ENCODE measurements at regions not wholly inside any gene's neighbourhood (a gene's known extent, or its start where the extent isn't known, plus 50 kb on each side); places are given as distances from the start of the nearest gene placed in this dataset.

- Histone ChIP-seq H3K9me2 (ENCODE audit: insufficient read depth, low read length) (no peaks in the 10 kb centered on the region), H3K27ac (ENCODE audit: low read depth, low read length, poor library complexity, severe bottlenecking) (no peak overlapping the region), H3K79me2 (ENCODE audit: insufficient read depth, low read depth, low read length) (no peaks in the 10 kb centered on the region), H4K20me1 (ENCODE audit: insufficient read depth, low read length) (no peaks in the 10 kb centered on the region), H3K4me2 (ENCODE audit: low read length) (no peak overlapping the region), H2AFZ (ENCODE audit: low read length) (no peak overlapping the region), H3K9me3 (ENCODE audit: low read length) (no peaks in the 10 kb centered on the region), H3K36me3 (ENCODE audit: insufficient read depth, low read length) (no peaks in the 10 kb centered on the region), H3K4me3 (ENCODE audit: low read depth, low read length, poor library complexity, severe bottlenecking) (no peak overlapping the region), H3K4me1 (ENCODE audit: insufficient read depth, low read length, poor library complexity, severe bottlenecking) (no peaks in the 10 kb centered on the region)
- intact Hi-C loops (cut with micrococcal nuclease; ENCODE audit: unreplicated experiment), result no loop called here
- no peak for TF ChIP-seq EZH2phosphoT487 (IDR thresholded peaks at IDR 0.05; ENCODE audit: borderline replicate concordance, low read depth, low read length)
- no peak for TF ChIP-seq CTCF (conservative IDR thresholded peaks at IDR 0.05; ENCODE audit: low read length)
- ChIA-PET CTCF (ENCODE audit: unreplicated experiment) (no interaction called here), POLR2A (no interaction called here)
- BruUV-seq (replicated peaks), result no TSS peak
- DNase-seq (ENCODE audit: low spot score), result no peak
Observed at GRCh38 chr7:32163141-32163806, 93.1 kb upstream of the PDE1C start.

- Histone ChIP-seq H3K9me2 (ENCODE audit: insufficient read depth, low read length) (no peaks in the 10 kb centered on the region), H4K20me1 (ENCODE audit: insufficient read depth, low read length) (no peaks in the 10 kb centered on the region), H3K4me1 (ENCODE audit: insufficient read depth, low read length, poor library complexity, severe bottlenecking) (no peaks in the 10 kb centered on the region), H3K4me3 (ENCODE audit: low read depth, low read length, poor library complexity, severe bottlenecking) (no peak overlapping the region), H3K79me2 (ENCODE audit: insufficient read depth, low read depth, low read length) (no peaks in the 10 kb centered on the region), H3K27ac (ENCODE audit: low read depth, low read length, poor library complexity, severe bottlenecking) (no peak overlapping the region), H2AFZ (ENCODE audit: low read length) (no peak overlapping the region), H3K9me3 (ENCODE audit: low read length) (no peaks in the 10 kb centered on the region), H3K36me3 (ENCODE audit: insufficient read depth, low read length) (no peaks in the 10 kb centered on the region), H3K4me2 (ENCODE audit: low read length) (no peak overlapping the region)
- no peak for DNase-seq (ENCODE audit: low spot score)
- no TSS peak for BruUV-seq (replicated peaks)
- CTCF ChIA-PET (ENCODE audit: unreplicated experiment), result no interaction called here
- POLR2A ChIA-PET, result no interaction called here
- TF ChIP-seq CTCF (conservative IDR thresholded peaks at IDR 0.05; ENCODE audit: low read length) (no peak), EZH2phosphoT487 (IDR thresholded peaks at IDR 0.05; ENCODE audit: borderline replicate concordance, low read depth, low read length) (no peak)
- intact Hi-C loops (cut with micrococcal nuclease; ENCODE audit: unreplicated experiment), result no loop called here
Observed at GRCh38 chr7:32161708-32162107, 91.5 kb upstream of the PDE1C start.

GRCh38 chr7:32158751-32159745 is 88.8 kb upstream of the PDE1C start:
- Histone ChIP-seq H3K4me1 (ENCODE audit: insufficient read depth, low read length, poor library complexity, severe bottlenecking) (no peaks in the 10 kb centered on the region), H2AFZ (ENCODE audit: low read length) (no peak overlapping the region), H3K9me2 (ENCODE audit: insufficient read depth, low read length) (no peaks in the 10 kb centered on the region), H3K4me3 (ENCODE audit: low read depth, low read length, poor library complexity, severe bottlenecking) (no peak overlapping the region), H3K9me3 (ENCODE audit: low read length) (no peaks in the 10 kb centered on the region), H4K20me1 (ENCODE audit: insufficient read depth, low read length) (no peaks in the 10 kb centered on the region), H3K79me2 (ENCODE audit: insufficient read depth, low read depth, low read length) (no peaks in the 10 kb centered on the region), H3K4me2 (ENCODE audit: low read length) (no peak overlapping the region), H3K36me3 (ENCODE audit: insufficient read depth, low read length) (no peaks in the 10 kb centered on the region), H3K27ac (ENCODE audit: low read depth, low read length, poor library complexity, severe bottlenecking) (no peak overlapping the region)
- ChIA-PET CTCF (ENCODE audit: unreplicated experiment) (no interaction called here), POLR2A (no interaction called here)
- no peak for DNase-seq (ENCODE audit: low spot score)
- intact Hi-C loops (cut with micrococcal nuclease; ENCODE audit: unreplicated experiment), result no loop called here
- TF ChIP-seq CTCF (conservative IDR thresholded peaks at IDR 0.05; ENCODE audit: low read length) (no peak), EZH2phosphoT487 (IDR thresholded peaks at IDR 0.05; ENCODE audit: borderline replicate concordance, low read depth, low read length) (no peak)
- no TSS peak for BruUV-seq (replicated peaks)
